ENCODE measurements at regions not wholly inside any gene's neighbourhood (a gene's known extent, or its start where the extent isn't known, plus 50 kb on each side); places are given as distances from the start of the nearest gene placed in this dataset.
A peak's percentile ranks its signal among the peaks of the same experiment; 100 is the strongest.

GRCh38 chr16:73848993-73849392 is 447.6 kb upstream of the PSMD7 start:
- Histone ChIP-seq H3K9me3 (no peaks in the 10 kb centered on the region), H3K4me3 (no peak overlapping the region), H3K4me1 (peaks cover 0 to 4% of the 10 kb centered on the region in 2 donors), H3K27me3 (no peaks in the 10 kb centered on the region), H3K36me3 (no peaks in the 10 kb centered on the region), H3K27ac (no peak overlapping the region)
- no peak for DNase-seq (ENCODE audit: low spot score)
- TF ChIP-seq CTCF (IDR thresholded peaks at IDR 0.05), result no peak

GRCh38 chr16:73847090-73847489 is 449.5 kb upstream of the PSMD7 start:
- TF ChIP-seq CTCF (IDR thresholded peaks at IDR 0.05), result no peak
- H3K36me3 ChIP-seq, result no peaks in the 10 kb centered on the region
- H3K4me1 ChIP-seq, result peaks cover 0 to 4% of the 10 kb centered on the region in 2 donors
- no peaks in the 10 kb centered on the region for H3K27me3 ChIP-seq
- no peaks in the 10 kb centered on the region for H3K9me3 ChIP-seq
- H3K4me3 ChIP-seq, result no peak overlapping the region
- no peak for DNase-seq (ENCODE audit: low spot score)
- H3K27ac ChIP-seq, result no peak overlapping the region

GRCh38 chr16:73846356-73846755 is 450.3 kb upstream of the PSMD7 start:
- Histone ChIP-seq H3K4me3 (no peak overlapping the region), H3K36me3 (no peaks in the 10 kb centered on the region), H3K9me3 (no peaks in the 10 kb centered on the region), H3K27ac (no peak overlapping the region), H3K27me3 (no peaks in the 10 kb centered on the region), H3K4me1 (peaks cover 0 to 4% of the 10 kb centered on the region in 2 donors)
- no peak for DNase-seq (ENCODE audit: low spot score)
- peak in 1 of 2 donors; percentile 37 for TF ChIP-seq CTCF (IDR thresholded peaks at IDR 0.05)

GRCh38 chr16:73846007-73846330 is 450.6 kb upstream of the PSMD7 start:
- no peak for TF ChIP-seq CTCF (IDR thresholded peaks at IDR 0.05)
- Histone ChIP-seq H3K4me1 (peaks cover 0 to 4% of the 10 kb centered on the region in 2 donors), H3K4me3 (no peak overlapping the region), H3K27me3 (no peaks in the 10 kb centered on the region), H3K36me3 (no peaks in the 10 kb centered on the region), H3K9me3 (no peaks in the 10 kb centered on the region), H3K27ac (no peak overlapping the region)
- no peak for DNase-seq (ENCODE audit: low spot score)

- H3K4me3 ChIP-seq, result no peak overlapping the region
- no peaks in the 10 kb centered on the region for H3K36me3 ChIP-seq
- H3K9me3 ChIP-seq, result no peaks in the 10 kb centered on the region
- H3K27ac ChIP-seq, result no peak overlapping the region
- DNase-seq (ENCODE audit: low spot score), result no peak
- H3K4me1 ChIP-seq, result peaks cover 0 to 4% of the 10 kb centered on the region in 2 donors
- no peaks in the 10 kb centered on the region for H3K27me3 ChIP-seq
- TF ChIP-seq CTCF (IDR thresholded peaks at IDR 0.05), result no peak
These were observed 451.2 kb upstream of the PSMD7 start for GRCh38 chr16:73845238-73846006.

- Histone ChIP-seq H3K4me3 (no peak overlapping the region), H3K36me3 (no peaks in the 10 kb centered on the region), H3K9me3 (no peaks in the 10 kb centered on the region), H3K27ac (no peak overlapping the region), H3K4me1 (no peaks in the 10 kb centered on the region), H3K27me3 (no peaks in the 10 kb centered on the region)
- no peak for TF ChIP-seq CTCF (IDR thresholded peaks at IDR 0.05)
- no peak for DNase-seq (ENCODE audit: low spot score)
These were observed 455.9 kb upstream of the PSMD7 start for GRCh38 chr16:73840728-73841127.
